GM23338 (cell line): ENCODE measurements at regions not wholly inside any gene's neighbourhood (a gene's known extent, or its start where the extent isn't known, plus 50 kb on each side); places are given as distances from the start of the nearest gene placed in this dataset.

Experiments
- ATAC-seq: fragments of 200-7000 bp; cut with Tn5 transposase; 3 replicates; pipeline ENCODE4 v1.9.1; 2020
- DNase-seq: peaks from one replicate; pipeline ENCODE4 v3.0.0-alpha.2; 2015; ENCODE audit warnings: low spot score
- H2AFZ ChIP-seq: fragments of 200-600 bp; sonication (generic); 2 replicates; pipeline ENCODE4 v1.8.0; 2016; ENCODE audit warnings: antibody characterized with exemption, mild to moderate bottlenecking, moderate library complexity
- H3F3A ChIP-seq: fragments of 200-600 bp; sonication (generic); replicated peaks from 2 replicates; pipeline ENCODE4 v1.8.0; 2017; ENCODE audit warnings: antibody characterized with exemption, mixed run types, low read depth
- H3K27ac ChIP-seq: fragments of 200-600 bp; sonication (generic); 2 replicates; pipeline ENCODE4 v1.6.1; 2016; ENCODE audit warnings: low read depth
- H3K27me3 ChIP-seq: fragments of 200-600 bp; sonication (generic); 2 replicates; pipeline ENCODE4 v1.8.0; 2016; ENCODE audit warnings: mild to moderate bottlenecking, mixed run types, moderate library complexity; ENCODE audit not compliant: insufficient read depth
- H3K36me3 ChIP-seq: fragments of 200-600 bp; sonication (generic); 2 replicates; pipeline ENCODE4 v1.8.0; 2016; ENCODE audit warnings: mild to moderate bottlenecking; ENCODE audit not compliant: insufficient read depth
- H3K4me1 ChIP-seq: fragments of 200-600 bp; sonication (generic); 2 replicates; pipeline ENCODE4 v1.8.0; 2016; ENCODE audit warnings: mild to moderate bottlenecking, moderate library complexity; ENCODE audit not compliant: insufficient read depth
- H3K4me2 ChIP-seq: fragments of 200-600 bp; sonication (generic); 2 replicates; pipeline ENCODE4 v1.7.1; 2017; ENCODE audit warnings: mixed run types
- H3K4me3 ChIP-seq: fragments of 200-600 bp; sonication (generic); 2 replicates; pipeline ENCODE4 v1.6.1; 2016; ENCODE audit warnings: mixed run types
- H3K79me2 ChIP-seq: fragments of 200-600 bp; sonication (generic); replicated peaks from 2 replicates; pipeline ENCODE4 v1.8.0; 2017; ENCODE audit warnings: mild to moderate bottlenecking; ENCODE audit not compliant: insufficient read depth
- H3K9me2 ChIP-seq: fragments of 200-600 bp; sonication (generic); 2 replicates; pipeline ENCODE4 v1.8.0; 2017; ENCODE audit not compliant: insufficient read depth
- H4K20me1 ChIP-seq: fragments of 200-600 bp; sonication (generic); replicated peaks from 2 replicates; pipeline ENCODE4 v1.8.0; 2017; ENCODE audit warnings: mild to moderate bottlenecking; ENCODE audit not compliant: insufficient read depth
- H3K27ac Mint-ChIP-seq: 2 replicates; pipeline ENCODE4 v1.8.0; 2020; ENCODE audit warnings: inconsistent platforms, mild to moderate bottlenecking, moderate library complexity, mixed read lengths
- H3K27me3 Mint-ChIP-seq: 3 replicates; pipeline ENCODE4 v1.8.0; 2022; ENCODE audit warnings: low read depth, mild to moderate bottlenecking, moderate library complexity, mixed read lengths, inconsistent platforms; ENCODE audit not compliant: insufficient read depth, poor library complexity
- H3K36me3 Mint-ChIP-seq: 3 replicates; pipeline ENCODE4 v1.8.0; 2021; ENCODE audit warnings: low read depth, mild to moderate bottlenecking, inconsistent platforms, moderate library complexity, mixed read lengths
- H3K4me1 Mint-ChIP-seq: 3 replicates; pipeline ENCODE4 v1.8.0; 2020; ENCODE audit warnings: mild to moderate bottlenecking, inconsistent platforms, mixed read lengths
- H3K4me3 Mint-ChIP-seq: 3 replicates; pipeline ENCODE4 v1.8.0; 2021; ENCODE audit warnings: moderate library complexity, mild to moderate bottlenecking, inconsistent platforms, mixed read lengths
- H3K9me3 Mint-ChIP-seq: 3 replicates; pipeline ENCODE4 v1.8.0; 2020; ENCODE audit warnings: moderate library complexity, mild to moderate bottlenecking, inconsistent platforms, mixed read lengths
- ETS1 ChIP-seq: IDR thresholded peaks from 2 replicates; pipeline ENCODE4 v1.6.1; 2016; ENCODE audit warnings: antibody characterized with exemption
- EZH2 ChIP-seq: fragments of 200-600 bp; sonication (generic); IDR thresholded peaks from one replicate; pipeline ENCODE4 v1.8.0; 2017; ENCODE audit warnings: antibody characterized with exemption, mild to moderate bottlenecking, low read depth; ENCODE audit not compliant: unreplicated experiment
- EZH2phosphoT487 ChIP-seq: fragments of 200-600 bp; sonication (generic); IDR thresholded peaks from one replicate; pipeline ENCODE4 v1.8.1; 2018; ENCODE audit warnings: antibody characterized with exemption; ENCODE audit not compliant: unreplicated experiment
- JUNB ChIP-seq: IDR thresholded peaks from one replicate; pipeline ENCODE4 v1.6.1; 2016; ENCODE audit warnings: antibody characterized with exemption; ENCODE audit not compliant: unreplicated experiment
- NANOG ChIP-seq: IDR thresholded peaks from 2 replicates; pipeline ENCODE4 v1.6.1; 2016; ENCODE audit warnings: antibody characterized with exemption, borderline replicate concordance
- POLR2AphosphoS5 ChIP-seq: IDR thresholded peaks from 2 replicates; pipeline ENCODE4 v1.6.1; 2016; ENCODE audit warnings: antibody characterized with exemption, low read depth
- REST ChIP-seq: IDR thresholded peaks from one replicate; pipeline ENCODE4 v1.6.1; 2018; ENCODE audit warnings: antibody characterized with exemption; ENCODE audit not compliant: unreplicated experiment
- STAT1 ChIP-seq: IDR thresholded peaks from one replicate; pipeline ENCODE4 v1.6.1; 2016; ENCODE audit warnings: antibody characterized with exemption; ENCODE audit not compliant: unreplicated experiment
- ZNF114 ChIP-seq: fragments of 250-450 bp; sonication (Bioruptor Pico); IDR thresholded peaks from 2 replicates; pipeline ENCODE4 v1.5.0; 2020; ENCODE audit warnings: mild to moderate bottlenecking, moderate library complexity
- ZNF331 ChIP-seq: fragments of 250-450 bp; sonication (Bioruptor Pico); IDR thresholded peaks from 2 replicates; pipeline ENCODE4 v1.5.0; 2020; ENCODE audit warnings: low read depth, mild to moderate bottlenecking, moderate library complexity
- ZNF462 ChIP-seq: fragments of 250-450 bp; sonication (Bioruptor Pico); IDR thresholded peaks from 2 replicates; pipeline ENCODE4 v1.5.0; 2020; ENCODE audit warnings: mild to moderate bottlenecking, moderate library complexity

GRCh38 chr6:22006795-22007194 is 290.0 kb downstream of the PRL start:
- Histone ChIP-seq H3K79me2 (no peaks in the 10 kb centered on the region; the same call in 1 of the 2 replicates), H3K4me3 (no peak overlapping the region), H3K4me2 (no peak overlapping the region), H3K27ac (no peak overlapping the region), H3K36me3 (no peaks in the 10 kb centered on the region), H3K27me3 (no peaks in the 10 kb centered on the region), H4K20me1 (0 out of 2 replicates have a peak, but pooled peaks cover 2% of the 10 kb centered on the region), H3K4me1 (peaks cover 14% of the 10 kb centered on the region; the same call in 1 of the 2 replicates), H3K9me2 (no peaks in the 10 kb centered on the region), H3F3A (0 out of 2 replicates have a peak, but pooled peaks cover 3% of the 10 kb centered on the region), H2AFZ (no peak overlapping the region)
- Mint-ChIP-seq H3K27me3 (peaks cover 3% of the 10 kb centered on the region), H3K4me1 (peaks cover 27% of the 10 kb centered on the region), H3K36me3 (peaks cover 7% of the 10 kb centered on the region; the same call in 2 of the 3 replicates), H3K27ac (no peak overlapping the region), H3K9me3 (no peaks in the 10 kb centered on the region), H3K4me3 (no peak overlapping the region)
- no peak for ATAC-seq
- no peak for DNase-seq
- TF ChIP-seq STAT1 (no peak), ZNF114 (CRISPR knock-in tag) (no peak), ZNF331 (CRISPR knock-in tag) (no peak), ETS1 (no peak)

GRCh38 chr6:22007469-22007868 is 289.4 kb downstream of the PRL start:
- Histone ChIP-seq H3K27me3 (no peaks in the 10 kb centered on the region), H3K27ac (no peak overlapping the region), H3K9me2 (no peaks in the 10 kb centered on the region), H3K4me1 (peaks cover 17% of the 10 kb centered on the region; the same call in 1 of the 2 replicates), H3K4me3 (no peak overlapping the region), H4K20me1 (0 out of 2 replicates have a peak, but pooled peaks cover 2% of the 10 kb centered on the region), H2AFZ (no peak overlapping the region), H3K36me3 (no peaks in the 10 kb centered on the region), H3K4me2 (no peak overlapping the region), H3K79me2 (no peaks in the 10 kb centered on the region; the same call in 1 of the 2 replicates), H3F3A (0 out of 2 replicates have a peak, but pooled peaks cover 3% of the 10 kb centered on the region)
- Mint-ChIP-seq H3K36me3 (peaks cover 7% of the 10 kb centered on the region; the same call in 2 of the 3 replicates), H3K4me3 (no peak overlapping the region), H3K4me1 (peaks cover 31% of the 10 kb centered on the region), H3K27me3 (peaks cover 3% of the 10 kb centered on the region), H3K27ac (no peak overlapping the region), H3K9me3 (no peaks in the 10 kb centered on the region)
- DNase-seq: no peak
- ATAC-seq: no peak
- TF ChIP-seq JUNB (no peak), ZNF462 (no peak), NANOG (no peak), EZH2phosphoT487 (no peak), EZH2 (no peak), ZNF331 (CRISPR knock-in tag) (no peak), REST (no peak), POLR2AphosphoS5 (no peak)
